IMR-90 (cell line): ENCODE measurements at regions not wholly inside any gene's neighbourhood (a gene's known extent, or its start where the extent isn't known, plus 50 kb on each side); places are given as distances from the start of the nearest gene placed in this dataset.

Source experiments
- ATAC-seq: fragments of 200-7000 bp; cut with Tn5 transposase; 2 replicates; pipeline ENCODE4 v1.9.1; 2020; ENCODE audit warnings: low read depth, mild to moderate bottlenecking, moderate library complexity
- BruUV-seq: library from RNA; stranded (reverse); fragments of 400-500 nt; replicated peaks from 2 replicates; lab custom pipeline; 2021; lab: Mats Ljungman, UMichigan
- CTCF ChIA-PET: fragments of 300-600 bp; formaldehyde crosslinking; extraction: SDS; loops from one replicate; lab custom pipeline; 2021; ENCODE audit warnings: antibody characterized with exemption; lab: Yijun Ruan, JAX
- POLR2A ChIA-PET: fragments of 300-600 bp; sonication (Branson Sonifier 250); formaldehyde crosslinking; loops from one replicate; lab custom pipeline; 2022; ENCODE audit warnings: antibody characterized with exemption; ENCODE audit not compliant: unreplicated experiment; lab: Charles Lee
- DNase-seq: peaks from one replicate; pipeline ENCODE4 v3.0.0; 2013
- H2AFZ ChIP-seq: replicated peaks from 2 replicates; pipeline ENCODE3; 2013; ENCODE audit warnings: low read length, mild to moderate bottlenecking; ENCODE audit not compliant: poor library complexity
- H2AK5ac ChIP-seq: 2 replicates; pipeline ENCODE4 v1.6.1; 2013; ENCODE audit warnings: low read depth, low read length, inconsistent platforms
- H2AK9ac ChIP-seq: replicated peaks from 2 replicates; pipeline ENCODE3; 2013; ENCODE audit warnings: mild to moderate bottlenecking, low read depth, low read length, moderate library complexity; ENCODE audit not compliant: poor library complexity
- H2BK120ac ChIP-seq: 2 replicates; pipeline ENCODE4 v1.6.1; 2013; ENCODE audit warnings: low read depth, low read length, inconsistent platforms
- H2BK15ac ChIP-seq: 3 replicates; pipeline ENCODE4 v1.6.1; 2013; ENCODE audit warnings: low read depth, low read length, inconsistent platforms
- H2BK20ac ChIP-seq: 2 replicates; pipeline ENCODE4 v1.6.1; 2013; ENCODE audit warnings: low read depth, mild to moderate bottlenecking, inconsistent platforms, low read length, moderate library complexity
- H2BK5ac ChIP-seq: 2 replicates; pipeline ENCODE4 v1.6.1; 2013; ENCODE audit warnings: mild to moderate bottlenecking, low read depth, low read length, inconsistent platforms; ENCODE audit not compliant: poor library complexity, severe bottlenecking
- H3K14ac ChIP-seq: replicated peaks from 2 replicates; pipeline ENCODE4 v1.6.1; 2013; ENCODE audit warnings: low read depth, low read length, inconsistent platforms
- H3K18ac ChIP-seq: 2 replicates; pipeline ENCODE4 v1.6.1; 2013; ENCODE audit warnings: low read depth, low read length, control low read depth
- H3K23ac ChIP-seq: 2 replicates; pipeline ENCODE4 v1.6.1; 2013; ENCODE audit warnings: low read depth, low read length, inconsistent platforms
- H3K27ac ChIP-seq: 2 replicates; pipeline ENCODE4 v1.5.1; 2013; ENCODE audit warnings: mild to moderate bottlenecking, control low read depth, low read length; ENCODE audit not compliant: insufficient read depth
- H3K27me3 ChIP-seq: 2 replicates; pipeline ENCODE4 v1.6.1; 2013; ENCODE audit warnings: low read length; ENCODE audit not compliant: control insufficient read depth, insufficient read depth
- H3K36me3 ChIP-seq: 2 replicates; pipeline ENCODE4 v1.6.1; 2013; ENCODE audit warnings: low read length, mixed read lengths; ENCODE audit not compliant: control insufficient read depth, insufficient read depth
- H3K4ac ChIP-seq: 2 replicates; pipeline ENCODE4 v1.6.1; 2013; ENCODE audit warnings: low read depth, low read length, inconsistent platforms
- H3K4me1 ChIP-seq: 2 replicates; pipeline ENCODE4 v1.6.1; 2013; ENCODE audit warnings: low read length, mixed read lengths; ENCODE audit not compliant: control insufficient read depth, insufficient read depth
- H3K4me2 ChIP-seq: 2 replicates; pipeline ENCODE4 v1.6.1; 2013; ENCODE audit warnings: low read depth, mild to moderate bottlenecking, control low read depth, low read length, moderate library complexity
- H3K4me3 ChIP-seq: 2 replicates; pipeline ENCODE4 v1.5.1; 2013; ENCODE audit warnings: low read depth, mild to moderate bottlenecking, control low read depth, low read length, moderate library complexity; ENCODE audit not compliant: insufficient read depth
- H3K56ac ChIP-seq: 2 replicates; pipeline ENCODE4 v1.6.1; 2013; ENCODE audit warnings: low read length, inconsistent platforms; ENCODE audit not compliant: insufficient read depth; ENCODE audit errors: extremely low read depth
- H3K79me1 ChIP-seq, 2 experiments: 2 replicates each; pipeline ENCODE4 v1.6.1; 2013; ENCODE audit warnings: low read length in 2 of 2, inconsistent platforms in 1 of 2, low read depth in 1 of 2
- H3K9ac ChIP-seq: 2 replicates; pipeline ENCODE4 v1.6.1; 2013; ENCODE audit warnings: low read depth, low read length, control low read depth
- H3K9me1 ChIP-seq: 2 replicates; pipeline ENCODE4 v1.6.1; 2013; ENCODE audit warnings: low read length, inconsistent platforms; ENCODE audit not compliant: insufficient read depth
- H3K9me3 ChIP-seq: 2 replicates; pipeline ENCODE4 v1.6.1; 2013; ENCODE audit warnings: low read length; ENCODE audit not compliant: control insufficient read depth, insufficient read depth
- H4K20me1 ChIP-seq: 2 replicates; pipeline ENCODE4 v1.6.1; 2013; ENCODE audit warnings: low read length, inconsistent platforms; ENCODE audit not compliant: insufficient read depth
- H4K5ac ChIP-seq: 2 replicates; pipeline ENCODE4 v1.6.1; 2013; ENCODE audit warnings: mild to moderate bottlenecking, low read depth, low read length, control low read depth
- H4K8ac ChIP-seq, 2 experiments: 2 replicates each; pipeline ENCODE4 v1.6.1; 2013; ENCODE audit warnings: low read depth in 2 of 2, low read length in 2 of 2, control low read depth in 1 of 2, inconsistent platforms in 1 of 2
- H4K91ac ChIP-seq: 2 replicates; pipeline ENCODE4 v1.6.1; 2013; ENCODE audit warnings: low read depth, low read length, inconsistent platforms; ENCODE audit not compliant: insufficient read depth
- POLR2A ChIP-seq: IDR thresholded peaks from 2 replicates; pipeline ENCODE4 v1.6.1; 2012; ENCODE audit warnings: mild to moderate bottlenecking, low read depth, low read length
- SMC3 ChIP-seq: fragments of 150-350 bp; IDR thresholded peaks from 2 replicates; pipeline ENCODE4 v1.6.1; 2016; ENCODE audit warnings: low read depth, mild to moderate bottlenecking, antibody characterized with exemption, low read length, moderate library complexity
- whole genome bisulfite sequencing, 2 experiments: methylation state at CpG; one replicate each; pipeline versions ENCODE4 v1.1.5 to v1.1.7; 2013; ENCODE audit warnings: missing lambda C conversion rate in 2 of 2; ENCODE audit not compliant: insufficient read length in 1 of 2; ENCODE audit errors: extremely low coverage in 2 of 2; 5-methylcytosine and 5-hydroxymethylcytosine counted together
- dilution Hi-C: fragments of 300-500 bp; cut with HindIII; formaldehyde crosslinking; loops from one replicate; pipeline ENCODE4 v1.14.3; 2018; ENCODE audit warnings: low sequenced_read_pairs; ENCODE audit not compliant: unreplicated experiment
- in situ Hi-C: fragments of 300-500 bp; cut with MboI; formaldehyde crosslinking; loops from 3 replicates; pipeline ENCODE4 v1.14.3; 2019; ENCODE audit warnings: low sequenced_read_pairs, inconsistent platforms, mixed read lengths
- intact Hi-C: fragments of 100-400 bp; cut with micrococcal nuclease; formaldehyde crosslinking; loops from 2 replicates; pipeline ENCODE4 v1.10.0; 2022

- H2AFZ ChIP-seq = no peak overlapping the region
- ChIA-PET POLR2A (no interaction called here), CTCF (no interaction called here)
- no peak overlapping the region for H3K23ac ChIP-seq
- H3K14ac ChIP-seq = no peak overlapping the region
- no peak overlapping the region for H4K8ac ChIP-seq
- no peak overlapping the region for H2AK5ac ChIP-seq
- BruUV-seq = no TSS peak
- no peaks in the 10 kb centered on the region for H3K4me1 ChIP-seq
- dilution Hi-C loops (no loop called here), intact Hi-C loops (no loop called here), in situ Hi-C loops (no loop called here)
- DNase-seq = no peak
- H2BK5ac ChIP-seq = no peak overlapping the region
- TF ChIP-seq POLR2A = no peak
- no peak for TF ChIP-seq SMC3
- no peak overlapping the region for H2BK15ac ChIP-seq
- H4K91ac ChIP-seq = no peak overlapping the region
- H3K9me1 ChIP-seq = no peaks in the 10 kb centered on the region
- H3K27ac ChIP-seq = no peak overlapping the region
- no peak overlapping the region for H2BK20ac ChIP-seq
- H3K27me3 ChIP-seq = no peaks in the 10 kb centered on the region
- no peaks in the 10 kb centered on the region for H3K9me3 ChIP-seq
- H2AK9ac ChIP-seq = no peak overlapping the region
- no peaks in the 10 kb centered on the region for H3K36me3 ChIP-seq
- H3K4me3 ChIP-seq = no peak overlapping the region
- H4K20me1 ChIP-seq = no peaks in the 10 kb centered on the region
- no peak overlapping the region for H4K5ac ChIP-seq
- no peaks in the 10 kb centered on the region for H3K79me1 ChIP-seq
- no peak overlapping the region for H2BK120ac ChIP-seq
- WGBS, 2 experiments = no CpG with 5 or more reads among the region's 3 CpGs
- no peak overlapping the region for H3K4me2 ChIP-seq
- H3K56ac ChIP-seq = no peak overlapping the region
- no peak overlapping the region for H3K9ac ChIP-seq
- no peak overlapping the region for H3K4ac ChIP-seq
- no peak overlapping the region for H3K18ac ChIP-seq
- no peak for ATAC-seq
Measured at GRCh38 chr5:68161156-68161555, 54.4 kb upstream of the PIK3R1 start.
